ENCODE measurements at regions not wholly inside any gene's neighbourhood (a gene's known extent, or its start where the extent isn't known, plus 50 kb on each side); places are given as distances from the start of the nearest gene placed in this dataset.

GRCh38 chr13:109576331-109576813 lies 210.0 kb downstream of the IRS2 start:
- no peaks in the 10 kb centered on the region for H3F3A ChIP-seq (ENCODE audit: low read length, unreplicated experiment)
- TF ChIP-seq EZH2 (IDR thresholded peaks at IDR 0.05; ENCODE audit: low read length, unreplicated experiment) (no peak), CTCF (conservative IDR thresholded peaks at IDR 0.05; ENCODE audit: low read depth, low read length) (no peak), EZH2phosphoT487 (IDR thresholded peaks at IDR 0.05; ENCODE audit: borderline replicate concordance, low read length) (no peak)
- H3K27ac ChIP-seq (ENCODE audit: low read length): peak overlapping the region; percentile 85
- no peaks in the 10 kb centered on the region for H3K9me3 ChIP-seq (ENCODE audit: low read length)
- ChIA-PET POLR2A (ENCODE audit: unreplicated experiment) (no interaction called here), CTCF (no interaction called here)
- peaks cover 14% of the 10 kb centered on the region for H3K4me1 ChIP-seq (ENCODE audit: insufficient read depth, low read length)
- H3K27me3 ChIP-seq (ENCODE audit: low read length): no peaks in the 10 kb centered on the region
- H3K36me3 ChIP-seq (ENCODE audit: low read depth, low read length): no peaks in the 10 kb centered on the region
- no peaks in the 10 kb centered on the region for H3K9me2 ChIP-seq (replicated peaks; ENCODE audit: low read length)
- peak; percentile 60 for DNase-seq
- intact Hi-C loops (cut with micrococcal nuclease): no loop called here
- no peak overlapping the region; the same call in 1 of the 2 replicates for H3K9ac ChIP-seq (ENCODE audit: low read length)
- H3K4me2 ChIP-seq (ENCODE audit: low read length): no peak overlapping the region
- H2AFZ ChIP-seq (ENCODE audit: low read length): no peak overlapping the region
- no peaks in the 10 kb centered on the region for H3K79me2 ChIP-seq (ENCODE audit: low read length)
- peak; percentile 74 for ATAC-seq
- no peaks in the 10 kb centered on the region for H4K20me1 ChIP-seq (ENCODE audit: low read length)
- no TSS peak for BruUV-seq (replicated peaks)
- H3K4me3 ChIP-seq (ENCODE audit: low read length): no peak overlapping the region

- TF ChIP-seq CTCF (conservative IDR thresholded peaks at IDR 0.05; ENCODE audit: low read depth, low read length) (no peak), EZH2phosphoT487 (IDR thresholded peaks at IDR 0.05; ENCODE audit: borderline replicate concordance, low read length) (no peak), EZH2 (IDR thresholded peaks at IDR 0.05; ENCODE audit: low read length, unreplicated experiment) (no peak)
- no peak for ATAC-seq
- H3K9me3 ChIP-seq (ENCODE audit: low read length): no peaks in the 10 kb centered on the region
- H3K79me2 ChIP-seq (ENCODE audit: low read length): no peaks in the 10 kb centered on the region
- H3K9ac ChIP-seq (ENCODE audit: low read length): peak overlapping the region; percentile 44; the same call in 1 of the 2 replicates
- H3K36me3 ChIP-seq (ENCODE audit: low read depth, low read length): no peaks in the 10 kb centered on the region
- no peak overlapping the region for H3K4me2 ChIP-seq (ENCODE audit: low read length)
- intact Hi-C loops (cut with micrococcal nuclease): no loop called here
- H3K9me2 ChIP-seq (replicated peaks; ENCODE audit: low read length): no peaks in the 10 kb centered on the region
- no peak overlapping the region for H2AFZ ChIP-seq (ENCODE audit: low read length)
- H3K27ac ChIP-seq (ENCODE audit: low read length): peak overlapping the region; percentile 80
- no peaks in the 10 kb centered on the region for H3F3A ChIP-seq (ENCODE audit: low read length, unreplicated experiment)
- no TSS peak for BruUV-seq (replicated peaks)
- H3K4me3 ChIP-seq (ENCODE audit: low read length): no peak overlapping the region
- H3K27me3 ChIP-seq (ENCODE audit: low read length): no peaks in the 10 kb centered on the region
- H4K20me1 ChIP-seq (ENCODE audit: low read length): no peaks in the 10 kb centered on the region
- no peak for DNase-seq
- ChIA-PET POLR2A (ENCODE audit: unreplicated experiment) (no interaction called here), CTCF (interaction anchor here (0.6 kb wide), 1 partner anchor 52 kb away, joined by 3 read pairs; no protein-coding TSS in a partner anchor)
- H3K4me1 ChIP-seq (ENCODE audit: insufficient read depth, low read length): peaks cover 14% of the 10 kb centered on the region
These were observed 210.6 kb downstream of the IRS2 start for GRCh38 chr13:109575821-109576220.

- TF ChIP-seq EZH2phosphoT487 (IDR thresholded peaks at IDR 0.05; ENCODE audit: borderline replicate concordance, low read length): no peak
- ChIA-PET CTCF (no interaction called here), POLR2A (ENCODE audit: unreplicated experiment) (no interaction called here)
- ATAC-seq (no peak), DNase-seq (no peak)
- no peak overlapping the region for H3K27ac ChIP-seq (ENCODE audit: low read length)
- H3K9me2 ChIP-seq (replicated peaks; ENCODE audit: low read length): no peaks in the 10 kb centered on the region
- H3K9me3 ChIP-seq (ENCODE audit: low read length): no peaks in the 10 kb centered on the region
- H3K36me3 ChIP-seq (ENCODE audit: low read depth, low read length): no peaks in the 10 kb centered on the region
- H3K79me2 ChIP-seq (ENCODE audit: low read length): no peaks in the 10 kb centered on the region
- peaks cover 13% of the 10 kb centered on the region for H3K4me1 ChIP-seq (ENCODE audit: insufficient read depth, low read length)
- BruUV-seq (replicated peaks): no TSS peak
- H3F3A ChIP-seq (ENCODE audit: low read length, unreplicated experiment): no peaks in the 10 kb centered on the region
- intact Hi-C loops (cut with micrococcal nuclease): no loop called here
- no peak overlapping the region for H3K4me2 ChIP-seq (ENCODE audit: low read length)
- no peak overlapping the region for H2AFZ ChIP-seq (ENCODE audit: low read length)
- no peaks in the 10 kb centered on the region for H4K20me1 ChIP-seq (ENCODE audit: low read length)
- H3K4me3 ChIP-seq (ENCODE audit: low read length): no peak overlapping the region
- no peaks in the 10 kb centered on the region for H3K27me3 ChIP-seq (ENCODE audit: low read length)
- H3K9ac ChIP-seq (ENCODE audit: low read length): no peak overlapping the region
These were observed 214.0 kb downstream of the IRS2 start for GRCh38 chr13:109572389-109572788.

Data from PC-3 (cell line).